HEK293 (cell line): ENCODE measurements at regions not wholly inside any gene's neighbourhood (a gene's known extent, or its start where the extent isn't known, plus 50 kb on each side); places are given as distances from the start of the nearest gene placed in this dataset.

ENCODE experiments used
- CTCF ChIA-PET: fragments of 350-600 bp; formaldehyde crosslinking; extraction: SDS; loops from one replicate; lab custom pipeline; 2021; ENCODE audit warnings: antibody characterized with exemption; lab: Yijun Ruan, JAX
- POLR2A ChIA-PET: fragments of 300-600 bp; formaldehyde crosslinking; extraction: SDS; loops from one replicate; lab custom pipeline; 2020; ENCODE audit warnings: antibody characterized with exemption, inconsistent platforms; lab: Yijun Ruan, JAX
- H3K27ac ChIP-seq: fragments of 200-500 bp; sonication (Bioruptor generic); 2 replicates; pipeline ENCODE4 v1.5.1; 2014; ENCODE audit warnings: low read depth, low read length, control low read depth, inconsistent platforms; ENCODE audit errors: extremely low read depth
- H3K36me3 ChIP-seq, 2 experiments: fragments of 200-500 bp in 1 of 2; sonication (Bioruptor generic) in 1 of 2; 1 replicate in 1 of 2; 2 replicates in 1 of 2; pipeline ENCODE4 v1.5.1; 2014 to 2017; ENCODE audit warnings: inconsistent platforms in 2 of 2, low read length in 2 of 2; ENCODE audit not compliant: control insufficient read depth in 2 of 2, insufficient read depth in 1 of 2
- H3K4me1 ChIP-seq: fragments of 200-500 bp; sonication (Bioruptor generic); 2 replicates; pipeline ENCODE4 v1.5.1; 2014; ENCODE audit warnings: mild to moderate bottlenecking, low read length, inconsistent platforms; ENCODE audit not compliant: control insufficient read depth, insufficient read depth
- H3K4me3 ChIP-seq: 2 replicates; pipeline ENCODE4 v1.5.1; 2011; ENCODE audit warnings: low read depth, mild to moderate bottlenecking, control low read depth, low read length, moderate library complexity
- H3K9me3 ChIP-seq: fragments of 200-500 bp; sonication (Bioruptor generic); 2 replicates; pipeline ENCODE4 v1.5.1; 2014; ENCODE audit warnings: low read depth, low read length, inconsistent platforms; ENCODE audit not compliant: control insufficient read depth, insufficient read depth
- HOXC10 ChIP-seq: sonication (generic); formaldehyde crosslinking; IDR thresholded peaks from 2 replicates; pipeline ENCODE4 v1.8.1; 2023; ENCODE audit warnings: mild to moderate bottlenecking, missing genetic modification reagents
- MEIS1 ChIP-seq: sonication (generic); formaldehyde crosslinking; IDR thresholded peaks from 2 replicates; pipeline ENCODE4 v1.8.1; 2022; ENCODE audit warnings: missing genetic modification reagents, mild to moderate bottlenecking, borderline replicate concordance
- PRDM6 ChIP-seq: fragments of 450-650 bp; formaldehyde crosslinking; IDR thresholded peaks from 2 replicates; pipeline ENCODE4 v1.5.1; 2017; ENCODE audit warnings: missing biosample characterization, missing genetic modification characterization
- SETDB1 ChIP-seq: IDR thresholded peaks from one replicate; pipeline ENCODE4 v1.6.1; 2017; ENCODE audit warnings: mild to moderate bottlenecking, low read length, moderate library complexity, mixed read lengths; ENCODE audit not compliant: insufficient read length
- ZBTB8A ChIP-seq: fragments of 450-650 bp; formaldehyde crosslinking; IDR thresholded peaks from 2 replicates; pipeline ENCODE4 v1.5.1; 2016; ENCODE audit warnings: missing biosample characterization, missing genetic modification characterization
- ZNF146 ChIP-seq: fragments of 450-650 bp; formaldehyde crosslinking; IDR thresholded peaks from 2 replicates; pipeline ENCODE4 v1.5.1; 2016; ENCODE audit warnings: missing biosample characterization, missing genetic modification characterization
- ZNF18 ChIP-seq: fragments of 450-650 bp; formaldehyde crosslinking; IDR thresholded peaks from 2 replicates; pipeline ENCODE4 v1.5.1; 2016; ENCODE audit warnings: missing biosample characterization, missing genetic modification characterization
- ZNF350 ChIP-seq: fragments of 450-650 bp; formaldehyde crosslinking; IDR thresholded peaks from 2 replicates; pipeline ENCODE4 v1.5.0; 2017; ENCODE audit warnings: missing biosample characterization, mild to moderate bottlenecking, missing genetic modification characterization
- ZNF513 ChIP-seq: fragments of 450-650 bp; IDR thresholded peaks from 2 replicates; pipeline ENCODE4 v1.5.1; 2018; ENCODE audit warnings: missing biosample characterization, missing genetic modification characterization
- ZNF555 ChIP-seq: fragments of 450-650 bp; formaldehyde crosslinking; conservative IDR thresholded peaks from 2 replicates; pipeline ENCODE4 v1.5.1; 2017; ENCODE audit warnings: missing biosample characterization, mild to moderate bottlenecking, missing genetic modification characterization, inconsistent platforms
- ZNF560 ChIP-seq: fragments of 450-650 bp; formaldehyde crosslinking; IDR thresholded peaks from 2 replicates; pipeline ENCODE4 v1.5.1; 2017; ENCODE audit warnings: missing biosample characterization, missing genetic modification characterization, borderline replicate concordance
- ZNF623 ChIP-seq: fragments of 450-650 bp; formaldehyde crosslinking; IDR thresholded peaks from 2 replicates; pipeline ENCODE4 v1.5.1; 2016; ENCODE audit warnings: missing biosample characterization, missing genetic modification characterization
- ZNF626 ChIP-seq: fragments of 450-650 bp; sonication (Bioruptor Pico); formaldehyde crosslinking; IDR thresholded peaks from 2 replicates; pipeline ENCODE4 v1.5.1; 2018; ENCODE audit warnings: missing biosample characterization, missing genetic modification characterization, inconsistent platforms
- ZNF777 ChIP-seq: fragments of 450-650 bp; formaldehyde crosslinking; IDR thresholded peaks from 2 replicates; pipeline ENCODE4 v1.5.1; 2017; ENCODE audit warnings: missing biosample characterization, missing genetic modification characterization, borderline replicate concordance
- ZNF830 ChIP-seq: fragments of 450-650 bp; IDR thresholded peaks from 2 replicates; pipeline ENCODE4 v1.5.0; 2018; ENCODE audit warnings: missing biosample characterization, missing genetic modification characterization, low read depth, mild to moderate bottlenecking, moderate library complexity
- ZSCAN30 ChIP-seq: fragments of 450-650 bp; IDR thresholded peaks from 2 replicates; pipeline ENCODE4 v1.5.1; 2018; ENCODE audit warnings: missing biosample characterization, mild to moderate bottlenecking, missing genetic modification characterization, moderate library complexity
- TF ChIP-seq, protein P1 (sequence below): fragments of 450-650 bp; formaldehyde crosslinking; IDR thresholded peaks from 2 replicates; pipeline ENCODE4 v1.5.1; 2016; ENCODE audit warnings: missing biosample characterization, missing genetic modification characterization
- TF ChIP-seq, protein P2 (sequence below): fragments of 450-650 bp; formaldehyde crosslinking; IDR thresholded peaks from 2 replicates; pipeline ENCODE4 v1.5.1; 2016; ENCODE audit warnings: missing biosample characterization, missing genetic modification characterization

DNA sequence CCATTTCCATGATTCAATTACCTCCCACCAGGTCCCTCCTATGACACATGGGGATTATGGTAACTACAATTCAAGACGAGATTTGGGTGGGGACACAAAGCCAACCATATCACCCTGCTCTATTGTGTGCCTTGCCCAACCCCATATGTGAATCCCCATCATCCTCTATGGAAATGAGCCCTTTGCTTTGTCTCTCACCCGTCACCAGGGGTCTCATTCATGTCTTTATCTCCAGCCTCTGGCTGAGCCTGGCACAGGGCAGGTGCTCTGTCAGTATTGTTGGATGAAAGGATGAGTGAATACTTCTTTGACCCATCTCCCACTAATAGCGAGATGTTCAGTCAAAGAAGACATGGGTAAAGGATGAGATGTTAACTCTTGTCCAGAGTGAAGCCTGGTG, 116.6 kb upstream of the LGALSL start:
- Histone ChIP-seq H3K27ac (no peak overlapping the region), H3K9me3 (no peaks in the 10 kb centered on the region), H3K36me3 (no peaks in the 10 kb centered on the region), H3K4me1 (no peaks in the 10 kb centered on the region), H3K4me3 (no peak overlapping the region)
- POLR2A ChIA-PET: no interaction called here
- no peak for TF ChIP-seq ZNF146 (tag by site-specific recombination)
- TF ChIP-seq ZSCAN30: no peak
- TF ChIP-seq ZNF560: no peak
- no peak for TF ChIP-seq MEIS1 (CRISPR knock-in tag)
- TF ChIP-seq ZNF555 (tag by site-specific recombination): no peak
- no peak for TF ChIP-seq ZNF513 (tag by site-specific recombination)
- no peak for TF ChIP-seq ZBTB8A
- no peak for TF ChIP-seq ZNF18 (tag by site-specific recombination)
- TF ChIP-seq ZNF626: no peak
- no peak for TF ChIP-seq ZNF623 (tag by site-specific recombination)
- no peak for TF ChIP-seq HOXC10 (CRISPR knock-in tag)
- TF ChIP-seq, protein P1, sequence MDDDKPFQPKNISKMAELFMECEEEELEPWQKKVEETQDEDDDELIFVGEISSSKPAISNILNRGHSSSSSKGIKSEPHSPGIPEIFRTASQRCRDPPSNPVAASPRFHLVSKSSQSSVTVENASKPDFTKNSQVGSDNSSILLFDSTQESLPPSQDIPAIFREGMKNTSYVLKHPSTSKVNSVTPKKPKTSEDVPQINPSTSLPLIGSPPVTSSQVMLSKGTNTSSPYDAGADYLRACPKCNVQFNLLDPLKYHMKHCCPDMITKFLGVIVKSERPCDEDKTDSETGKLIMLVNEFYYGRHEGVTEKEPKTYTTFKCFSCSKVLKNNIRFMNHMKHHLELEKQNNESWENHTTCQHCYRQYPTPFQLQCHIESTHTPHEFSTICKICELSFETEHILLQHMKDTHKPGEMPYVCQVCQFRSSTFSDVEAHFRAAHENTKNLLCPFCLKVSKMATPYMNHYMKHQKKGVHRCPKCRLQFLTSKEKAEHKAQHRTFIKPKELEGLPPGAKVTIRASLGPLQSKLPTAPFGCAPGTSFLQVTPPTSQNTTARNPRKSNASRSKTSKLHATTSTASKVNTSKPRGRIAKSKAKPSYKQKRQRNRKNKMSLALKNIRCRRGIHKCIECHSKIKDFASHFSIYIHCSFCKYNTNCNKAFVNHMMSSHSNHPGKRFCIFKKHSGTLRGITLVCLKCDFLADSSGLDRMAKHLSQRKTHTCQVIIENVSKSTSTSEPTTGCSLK (tag by site-specific recombination): no peak
- no peak for TF ChIP-seq SETDB1
- TF ChIP-seq ZNF830 (tag by site-specific recombination): no peak
- TF ChIP-seq, all 188 proteins: peak for 0
- CTCF ChIA-PET: interaction anchor here (0.6 to 1.7 kb wide), 2 partner anchors 151 to 154 kb away, joined by 4 to 5 read pairs; no protein-coding TSS in a partner anchor

- H3K4me1 ChIP-seq: no peaks in the 10 kb centered on the region
- POLR2A ChIA-PET: no interaction called here
- TF ChIP-seq ZNF777 (tag by site-specific recombination) (no peak), ZNF350 (no peak), PRDM6 (no peak)
- TF ChIP-seq, protein P2, sequence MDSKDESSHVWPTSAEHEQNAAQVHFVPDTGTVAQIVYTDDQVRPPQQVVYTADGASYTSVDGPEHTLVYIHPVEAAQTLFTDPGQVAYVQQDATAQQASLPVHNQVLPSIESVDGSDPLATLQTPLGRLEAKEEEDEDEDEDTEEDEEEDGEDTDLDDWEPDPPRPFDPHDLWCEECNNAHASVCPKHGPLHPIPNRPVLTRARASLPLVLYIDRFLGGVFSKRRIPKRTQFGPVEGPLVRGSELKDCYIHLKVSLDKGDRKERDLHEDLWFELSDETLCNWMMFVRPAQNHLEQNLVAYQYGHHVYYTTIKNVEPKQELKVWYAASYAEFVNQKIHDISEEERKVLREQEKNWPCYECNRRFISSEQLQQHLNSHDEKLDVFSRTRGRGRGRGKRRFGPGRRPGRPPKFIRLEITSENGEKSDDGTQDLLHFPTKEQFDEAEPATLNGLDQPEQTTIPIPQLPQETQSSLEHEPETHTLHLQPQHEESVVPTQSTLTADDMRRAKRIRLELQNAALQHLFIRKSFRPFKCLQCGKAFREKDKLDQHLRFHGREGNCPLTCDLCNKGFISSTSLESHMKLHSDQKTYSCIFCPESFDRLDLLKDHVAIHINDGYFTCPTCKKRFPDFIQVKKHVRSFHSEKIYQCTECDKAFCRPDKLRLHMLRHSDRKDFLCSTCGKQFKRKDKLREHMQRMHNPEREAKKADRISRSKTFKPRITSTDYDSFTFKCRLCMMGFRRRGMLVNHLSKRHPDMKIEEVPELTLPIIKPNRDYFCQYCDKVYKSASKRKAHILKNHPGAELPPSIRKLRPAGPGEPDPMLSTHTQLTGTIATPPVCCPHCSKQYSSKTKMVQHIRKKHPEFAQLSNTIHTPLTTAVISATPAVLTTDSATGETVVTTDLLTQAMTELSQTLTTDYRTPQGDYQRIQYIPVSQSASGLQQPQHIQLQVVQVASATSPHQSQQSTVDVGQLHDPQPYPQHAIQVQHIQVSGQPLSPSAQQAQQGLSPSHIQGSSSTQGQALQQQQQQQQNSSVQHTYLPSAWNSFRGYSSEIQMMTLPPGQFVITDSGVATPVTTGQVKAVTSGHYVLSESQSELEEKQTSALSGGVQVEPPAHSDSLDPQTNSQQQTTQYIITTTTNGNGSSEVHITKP (tag by site-specific recombination): no peak
- TF ChIP-seq, all 188 proteins: peak for 0
- H3K9me3 ChIP-seq: no peaks in the 10 kb centered on the region
- H3K36me3 ChIP-seq: no peaks in the 10 kb centered on the region
- no peak overlapping the region for H3K27ac ChIP-seq
- CTCF ChIA-PET: interaction anchor here (0.6 to 1.0 kb wide), 2 partner anchors 154 to 535 kb away, joined by 3 to 4 read pairs; no protein-coding TSS in a partner anchor
- no peak overlapping the region for H3K4me3 ChIP-seq
These were observed 115.9 kb upstream of the LGALSL start for GRCh38 chr2:64338108-64338507.
